ENCODE measurements at regions not wholly inside any gene's neighbourhood (a gene's known extent, or its start where the extent isn't known, plus 50 kb on each side); places are given as distances from the start of the nearest gene placed in this dataset.
"Not testable (repeated sequence)": the region's sequence is repeated elsewhere in the genome, so short reads cannot be mapped to it uniquely, and the experiment has no call there.

DNA sequence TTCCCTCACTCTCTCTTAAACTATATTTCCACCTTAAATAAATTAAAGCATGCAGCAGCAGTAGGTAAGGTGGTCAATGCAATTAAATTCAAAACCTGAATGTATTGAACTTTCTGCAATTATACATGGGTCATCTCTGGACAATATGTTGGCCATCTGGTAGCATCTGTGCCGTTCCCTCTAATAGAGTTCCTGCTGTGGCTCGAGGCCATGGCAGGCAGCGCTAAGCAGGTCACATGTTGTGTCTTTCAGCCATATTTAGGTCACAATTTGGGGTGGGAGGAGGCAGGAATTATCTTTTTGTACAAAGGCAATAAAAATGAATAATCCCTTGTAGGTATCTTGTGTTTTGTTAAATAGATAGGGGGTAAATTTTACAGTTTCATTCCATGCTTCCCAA is 676.2 kb downstream of the ZEB2 start:
- no peak for TF ChIP-seq CTCF (IDR thresholded peaks at IDR 0.05; ENCODE audit: low read depth, low read length)

DNA sequence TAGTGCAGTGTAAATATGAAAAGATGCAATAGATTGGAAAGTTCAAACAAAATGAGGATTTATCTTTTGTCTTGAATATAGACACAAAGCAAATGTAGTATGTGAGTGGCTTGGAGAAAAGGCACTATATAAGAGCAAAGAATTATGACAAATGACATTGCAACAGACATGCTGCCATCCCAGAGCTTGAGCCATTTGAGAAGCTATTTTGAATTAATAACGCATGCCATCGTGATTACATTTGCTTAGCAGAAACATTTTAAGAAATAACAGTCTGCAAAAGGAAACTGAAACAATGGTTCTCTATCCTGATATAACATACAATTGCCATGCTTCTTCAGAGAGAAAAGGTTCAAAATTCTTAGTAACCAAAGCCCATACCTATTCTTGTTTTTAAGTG is 677.1 kb downstream of the ZEB2 start:
- no peak overlapping the region for H3K4me3 ChIP-seq (ENCODE audit: low read depth, low read length)
- no peak for TF ChIP-seq CTCF (IDR thresholded peaks at IDR 0.05; ENCODE audit: low read depth, low read length)

More for the DNA sequence above, 676.2 kb downstream of the ZEB2 start:
- no peak overlapping the region for H3K4me3 ChIP-seq (ENCODE audit: low read depth, low read length)

DNA sequence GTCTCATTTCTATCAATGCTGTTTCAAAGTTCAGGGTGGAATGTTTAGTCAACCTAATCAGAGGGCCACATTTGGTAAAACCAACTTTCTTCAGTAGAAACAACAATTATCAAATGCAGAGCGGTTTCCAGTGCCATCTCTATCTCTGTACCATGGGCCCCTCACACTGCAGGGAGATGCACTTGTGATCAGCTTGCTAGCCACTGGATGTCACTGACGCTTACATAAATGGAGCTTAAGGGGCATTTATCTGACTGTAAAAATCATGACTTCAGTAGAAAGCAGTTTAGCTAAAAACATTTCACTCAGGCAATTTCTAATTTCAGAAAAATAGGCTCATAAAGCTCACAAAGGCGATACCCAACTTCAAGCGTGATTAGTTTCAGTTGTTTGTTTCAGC is 678.0 kb downstream of the ZEB2 start:
- no peak for TF ChIP-seq CTCF (IDR thresholded peaks at IDR 0.05; ENCODE audit: low read depth, low read length)

GRCh38 chr2:143840601-143841000 is 679.3 kb downstream of the ZEB2 start:
- no peak for TF ChIP-seq CTCF (IDR thresholded peaks at IDR 0.05; ENCODE audit: low read depth, low read length)
- H3K4me3 ChIP-seq (ENCODE audit: low read depth, low read length): no peak overlapping the region

More for the DNA sequence above, 678.0 kb downstream of the ZEB2 start:
- H3K4me3 ChIP-seq (ENCODE audit: low read depth, low read length): no peak overlapping the region

- H3K4me3 ChIP-seq (ENCODE audit: low read depth, low read length): no peak overlapping the region
- no peak for TF ChIP-seq CTCF (IDR thresholded peaks at IDR 0.05; ENCODE audit: low read depth, low read length)
Measured at GRCh38 chr2:143840194-143840593, 679.7 kb downstream of the ZEB2 start.

DNA sequence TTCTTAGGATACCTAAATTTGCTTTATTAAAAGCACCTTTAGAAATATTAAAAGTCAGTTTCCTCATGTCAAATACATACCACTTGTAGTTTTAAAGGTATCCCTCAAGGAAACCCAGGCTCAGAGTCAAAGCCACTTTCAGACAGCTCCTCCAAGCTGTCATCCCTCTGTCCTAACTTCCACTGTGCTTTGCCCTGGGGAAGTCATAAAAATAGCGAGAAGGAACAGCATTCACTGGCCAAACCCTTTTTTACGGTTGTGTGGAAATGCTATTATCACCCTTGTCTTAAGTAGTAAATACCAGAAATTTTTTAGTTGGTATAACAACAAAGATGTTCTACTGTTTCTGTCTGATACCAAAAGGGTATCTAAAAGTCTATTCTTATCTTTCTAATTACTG is 680.5 kb downstream of the ZEB2 start:
- no peak for TF ChIP-seq CTCF (IDR thresholded peaks at IDR 0.05; ENCODE audit: low read depth, low read length)
- no peak overlapping the region for H3K4me3 ChIP-seq (ENCODE audit: low read depth, low read length)

- H3K4me3 ChIP-seq (ENCODE audit: low read depth, low read length): not testable (repeated sequence)
Measured at GRCh38 chr2:143837055-143837454, 682.9 kb downstream of the ZEB2 start.

- no peak for TF ChIP-seq CTCF (IDR thresholded peaks at IDR 0.05; ENCODE audit: low read depth, low read length)
- no peak overlapping the region for H3K4me3 ChIP-seq (ENCODE audit: low read depth, low read length)
Measured at GRCh38 chr2:143835481-143835880, 684.4 kb downstream of the ZEB2 start.
